CD4-positive, alpha-beta T cell (primary cell): ENCODE measurements at regions not wholly inside any gene's neighbourhood (a gene's known extent, or its start where the extent isn't known, plus 50 kb on each side); places are given as distances from the start of the nearest gene placed in this dataset.

Experiments used
- ATAC-seq: fragments of 200-7000 bp; cut with Tn5 transposase; one replicate; pipeline ENCODE4 v1.10.0; 2022; ENCODE audit warnings: mild to moderate bottlenecking; ENCODE audit not compliant: poor library complexity
- CTCF ChIA-PET: fragments of 350-600 bp; sonication (Branson Sonifier 250); formaldehyde crosslinking; loops from one replicate; lab custom pipeline; 2021; ENCODE audit warnings: antibody characterized with exemption, inconsistent platforms; lab: Charles Lee
- POLR2A ChIA-PET: fragments of 350-600 bp; sonication (Branson Sonifier 250); formaldehyde crosslinking; loops from one replicate; lab custom pipeline; 2021; ENCODE audit warnings: antibody characterized with exemption, inconsistent platforms; lab: Charles Lee
- DNase-seq, 14 experiments: peaks; one replicate each; pipeline ENCODE4 v3.0.0-alpha.2; 2013 to 2020; ENCODE audit warnings: mixed read lengths in 2 of 14
- H3K27ac ChIP-seq, 2 donors: one replicate each; pipeline versions ENCODE4 v1.5.1 to v1.7.0; 2013; ENCODE audit warnings: low read length in 2 of 2, low read depth in 1 of 2, mild to moderate bottlenecking in 1 of 2
- H3K27me3 ChIP-seq, 2 experiments: 1 replicate in 1 of 2; 2 replicates in 1 of 2; pipeline versions ENCODE4 v1.6.1 to v1.7.0; 2013; ENCODE audit warnings: low read length in 2 of 2, control low read depth in 1 of 2, mild to moderate bottlenecking in 1 of 2, moderate library complexity in 1 of 2; ENCODE audit not compliant: insufficient read depth in 2 of 2, control insufficient read depth in 1 of 2
- H3K36me3 ChIP-seq: one replicate; pipeline ENCODE4 v1.6.1; 2013; ENCODE audit warnings: low read length, control low read depth; ENCODE audit not compliant: insufficient read depth
- H3K4me1 ChIP-seq: one replicate; pipeline ENCODE4 v1.6.1; 2013; ENCODE audit warnings: low read length, control low read depth; ENCODE audit not compliant: insufficient read depth
- H3K4me3 ChIP-seq: one replicate; pipeline ENCODE4 v1.5.1; 2013; ENCODE audit warnings: mild to moderate bottlenecking, low read length, moderate library complexity
- H3K9me3 ChIP-seq, 2 experiments: 1 replicate in 1 of 2; 2 replicates in 1 of 2; pipeline versions ENCODE4 v1.6.1 to v1.7.0; 2013; ENCODE audit warnings: low read length in 2 of 2, mild to moderate bottlenecking in 2 of 2, control low read depth in 1 of 2, moderate library complexity in 1 of 2; ENCODE audit not compliant: control insufficient read depth in 1 of 2, insufficient read depth in 1 of 2
- H3K27ac Mint-ChIP-seq: one replicate; pipeline ENCODE4 v1.8.0; 2020; ENCODE audit warnings: mixed read lengths
- H3K27me3 Mint-ChIP-seq: one replicate; pipeline ENCODE4 v1.8.0; 2021; ENCODE audit warnings: mixed read lengths
- H3K36me3 Mint-ChIP-seq: one replicate; pipeline ENCODE4 v1.8.0; 2021; ENCODE audit warnings: low read depth, mixed read lengths
- H3K4me1 Mint-ChIP-seq: one replicate; pipeline ENCODE4 v1.8.0; 2021; ENCODE audit warnings: low read depth, mixed read lengths
- H3K4me3 Mint-ChIP-seq: one replicate; pipeline ENCODE4 v1.8.0; 2020; ENCODE audit warnings: mild to moderate bottlenecking, mixed read lengths
- H3K9me3 Mint-ChIP-seq: one replicate; pipeline ENCODE4 v1.8.0; 2020; ENCODE audit warnings: mixed read lengths
- CTCF ChIP-seq: fragments of 200-600 bp; IDR thresholded peaks from one replicate; pipeline ENCODE4 v1.8.0; 2022; ENCODE audit warnings: antibody characterized with exemption, mild to moderate bottlenecking
- intact Hi-C, 2 experiments: fragments of 100-400 bp; cut with DNase I in 1 of 2; cut with micrococcal nuclease in 1 of 2; formaldehyde crosslinking; loops; one replicate each; pipeline versions ENCODE4 v1.15.1 to v1.9.0; 2023 to 2025; cut with DNase I, micrococcal nuclease

GRCh38 chr4:126752702-126753101 is 880.1 kb upstream of the INTU start:
- Mint-ChIP-seq H3K27me3 (no peaks in the 10 kb centered on the region), H3K27ac (no peak overlapping the region), H3K36me3 (no peaks in the 10 kb centered on the region), H3K4me3 (no peak overlapping the region), H3K4me1 (no peaks in the 10 kb centered on the region), H3K9me3 (peaks cover 4% of the 10 kb centered on the region)
- ChIA-PET CTCF (no interaction called here), POLR2A (no interaction called here)
- Histone ChIP-seq H3K4me1 (no peaks in the 10 kb centered on the region), H3K36me3 (no peaks in the 10 kb centered on the region), H3K4me3 (no peak overlapping the region), H3K9me3 (peaks cover 0 to 4% of the 10 kb centered on the region in 2 experiments), H3K27ac (no peak overlapping the region), H3K27me3 (no peaks in the 10 kb centered on the region)
- no peak for ATAC-seq
- no peak for DNase-seq
- no peak for TF ChIP-seq CTCF
- intact Hi-C loops: no loop called here

- Histone ChIP-seq H3K4me3 (no peak overlapping the region), H3K36me3 (no peaks in the 10 kb centered on the region), H3K9me3 (peaks cover 0 to 7% of the 10 kb centered on the region in 2 experiments), H3K27ac (no peak overlapping the region), H3K27me3 (no peaks in the 10 kb centered on the region), H3K4me1 (no peaks in the 10 kb centered on the region)
- Mint-ChIP-seq H3K27ac (no peak overlapping the region), H3K27me3 (no peaks in the 10 kb centered on the region), H3K4me3 (no peak overlapping the region), H3K36me3 (no peaks in the 10 kb centered on the region), H3K9me3 (peaks cover 4% of the 10 kb centered on the region), H3K4me1 (no peaks in the 10 kb centered on the region)
- CTCF ChIA-PET: no interaction called here
- POLR2A ChIA-PET: no interaction called here
- no peak for ATAC-seq
- no peak for TF ChIP-seq CTCF
- intact Hi-C loops: no loop called here
- DNase-seq: no peak
Measured at GRCh38 chr4:126753592-126753991, 879.2 kb upstream of the INTU start.

GRCh38 chr4:126755506-126755905 is 877.3 kb upstream of the INTU start:
- H3K27ac Mint-ChIP-seq: no peak overlapping the region
- no peaks in the 10 kb centered on the region for H3K27me3 Mint-ChIP-seq
- H3K27me3 ChIP-seq: no peaks in the 10 kb centered on the region
- intact Hi-C loops: no loop called here
- H3K36me3 ChIP-seq: no peaks in the 10 kb centered on the region
- peaks cover 0 to 10% of the 10 kb centered on the region in 2 experiments for H3K9me3 ChIP-seq
- peaks cover 4% of the 10 kb centered on the region for H3K9me3 Mint-ChIP-seq
- CTCF ChIA-PET: no interaction called here
- no peaks in the 10 kb centered on the region for H3K4me1 ChIP-seq
- no peaks in the 10 kb centered on the region for H3K36me3 Mint-ChIP-seq
- no peaks in the 10 kb centered on the region for H3K4me1 Mint-ChIP-seq
- no peak overlapping the region for H3K27ac ChIP-seq
- TF ChIP-seq CTCF: no peak
- no peak overlapping the region for H3K4me3 ChIP-seq
- POLR2A ChIA-PET: interaction anchor here (0.5 kb wide), 1 partner anchor 172 kb away, joined by 3 read pairs; no protein-coding TSS in a partner anchor
- H3K4me3 Mint-ChIP-seq: no peak overlapping the region
- DNase-seq: no peak
- no peak for ATAC-seq
